ENCODE measurements at regions not wholly inside any gene's neighbourhood (a gene's known extent, or its start where the extent isn't known, plus 50 kb on each side); places are given as distances from the start of the nearest gene placed in this dataset.

- TF ChIP-seq POLR2A (IDR thresholded peaks at IDR 0.05) (no peak), CTCF (IDR thresholded peaks at IDR 0.05) (no peak)
These were observed 237.1 kb upstream of the NMUR2 start for GRCh38 chr5:152641970-152642805.
